ENCODE measurements at regions not wholly inside any gene's neighbourhood (a gene's known extent, or its start where the extent isn't known, plus 50 kb on each side); places are given as distances from the start of the nearest gene placed in this dataset.
"Not testable (repeated sequence)": the region's sequence is repeated elsewhere in the genome, so short reads cannot be mapped to it uniquely, and the experiment has no call there.

- Mint-ChIP-seq H3K36me3 (no peaks in the 10 kb centered on the region), H3K27me3 (peaks cover 2% of the 10 kb centered on the region), H3K4me1 (ENCODE audit: low read depth) (no peaks in the 10 kb centered on the region), H3K27ac (no peak overlapping the region), H3K4me3 (no peak overlapping the region), H3K9me3 (ENCODE audit: low read depth) (peaks cover 12% of the 10 kb centered on the region)
Measured at GRCh38 chr2:187783446-187783845, 229.2 kb upstream of the TFPI start.

GRCh38 chr2:187784138-187784537 lies 229.9 kb upstream of the TFPI start:
- H3K27ac Mint-ChIP-seq; H3K4me3 Mint-ChIP-seq; H3K36me3 Mint-ChIP-seq; H3K27me3 Mint-ChIP-seq; H3K4me1 Mint-ChIP-seq (ENCODE audit: low read depth): not testable (repeated sequence)
- H3K9me3 Mint-ChIP-seq (ENCODE audit: low read depth) = peaks cover 12% of the 10 kb centered on the region

- Mint-ChIP-seq H3K9me3 (ENCODE audit: low read depth) (peaks cover 29% of the 10 kb centered on the region), H3K36me3 (no peaks in the 10 kb centered on the region), H3K4me3 (no peak overlapping the region), H3K27ac (no peak overlapping the region), H3K4me1 (ENCODE audit: low read depth) (no peaks in the 10 kb centered on the region), H3K27me3 (no peaks in the 10 kb centered on the region)
Measured at GRCh38 chr2:187799601-187800000, 245.4 kb upstream of the TFPI start.

- no peak overlapping the region for H3K27ac Mint-ChIP-seq
Measured at GRCh38 chr2:187803816-187804215, 249.6 kb upstream of the TFPI start.

GRCh38 chr2:187815113-187815512 lies 260.9 kb upstream of the TFPI start:
- Mint-ChIP-seq H3K4me3 (no peak overlapping the region), H3K27ac (no peak overlapping the region), H3K4me1 (ENCODE audit: low read depth) (no peaks in the 10 kb centered on the region)

More at GRCh38 chr2:187803816-187804215, 249.6 kb upstream of the TFPI start:
- Mint-ChIP-seq H3K4me3 (no peak overlapping the region), H3K4me1 (ENCODE audit: low read depth) (no peaks in the 10 kb centered on the region), H3K36me3 (no peaks in the 10 kb centered on the region), H3K27me3 (no peaks in the 10 kb centered on the region), H3K9me3 (ENCODE audit: low read depth) (peaks cover 23% of the 10 kb centered on the region)

GRCh38 chr2:187819624-187820023 lies 265.4 kb upstream of the TFPI start:
- H3K36me3 Mint-ChIP-seq = no peaks in the 10 kb centered on the region
- no peak overlapping the region for H3K27ac Mint-ChIP-seq
- no peak overlapping the region for H3K4me3 Mint-ChIP-seq
- no peaks in the 10 kb centered on the region for H3K9me3 Mint-ChIP-seq (ENCODE audit: low read depth)
- H3K27me3 Mint-ChIP-seq = peaks cover 1% of the 10 kb centered on the region
- no peaks in the 10 kb centered on the region for H3K4me1 Mint-ChIP-seq (ENCODE audit: low read depth)

More at GRCh38 chr2:187815113-187815512, 260.9 kb upstream of the TFPI start:
- H3K27me3 Mint-ChIP-seq = no peaks in the 10 kb centered on the region
- H3K9me3 Mint-ChIP-seq (ENCODE audit: low read depth) = peaks cover under 1% of the 10 kb centered on the region
- no peaks in the 10 kb centered on the region for H3K36me3 Mint-ChIP-seq

GRCh38 chr2:187825108-187825507 lies 270.9 kb upstream of the TFPI start:
- H3K9me3 Mint-ChIP-seq (ENCODE audit: low read depth) = peaks cover 5% of the 10 kb centered on the region
- H3K4me1 Mint-ChIP-seq (ENCODE audit: low read depth) = no peaks in the 10 kb centered on the region
- H3K36me3 Mint-ChIP-seq = no peaks in the 10 kb centered on the region

GRCh38 chr2:187826023-187826422 lies 271.8 kb upstream of the TFPI start:
- Mint-ChIP-seq H3K27ac (no peak overlapping the region), H3K4me3 (no peak overlapping the region), H3K27me3 (no peaks in the 10 kb centered on the region), H3K36me3 (no peaks in the 10 kb centered on the region), H3K9me3 (ENCODE audit: low read depth) (peaks cover 5% of the 10 kb centered on the region), H3K4me1 (ENCODE audit: low read depth) (no peaks in the 10 kb centered on the region)

More at GRCh38 chr2:187825108-187825507, 270.9 kb upstream of the TFPI start:
- no peak overlapping the region for H3K27ac Mint-ChIP-seq
- H3K4me3 Mint-ChIP-seq = no peak overlapping the region
- peaks cover 1% of the 10 kb centered on the region for H3K27me3 Mint-ChIP-seq

GRCh38 chr2:187834787-187835186 lies 280.6 kb upstream of the TFPI start:
- no peaks in the 10 kb centered on the region for H3K36me3 Mint-ChIP-seq
- H3K27me3 Mint-ChIP-seq = no peaks in the 10 kb centered on the region
- H3K4me3 Mint-ChIP-seq = no peak overlapping the region
- no peaks in the 10 kb centered on the region for H3K4me1 Mint-ChIP-seq (ENCODE audit: low read depth)
- H3K27ac Mint-ChIP-seq = no peak overlapping the region
- no peaks in the 10 kb centered on the region for H3K9me3 Mint-ChIP-seq (ENCODE audit: low read depth)

GRCh38 chr2:187838690-187839089 lies 284.5 kb upstream of the TFPI start:
- Mint-ChIP-seq H3K4me3 (no peak overlapping the region), H3K36me3 (no peaks in the 10 kb centered on the region), H3K4me1 (ENCODE audit: low read depth) (no peaks in the 10 kb centered on the region), H3K9me3 (ENCODE audit: low read depth) (no peaks in the 10 kb centered on the region), H3K27ac (no peak overlapping the region), H3K27me3 (no peaks in the 10 kb centered on the region)

- Mint-ChIP-seq H3K36me3 (no peaks in the 10 kb centered on the region), H3K9me3 (ENCODE audit: low read depth) (no peaks in the 10 kb centered on the region), H3K4me3 (no peak overlapping the region), H3K4me1 (ENCODE audit: low read depth) (no peaks in the 10 kb centered on the region), H3K27ac (no peak overlapping the region), H3K27me3 (no peaks in the 10 kb centered on the region)
Measured at GRCh38 chr2:187842315-187842714, 288.1 kb upstream of the TFPI start.

- no peaks in the 10 kb centered on the region for H3K9me3 Mint-ChIP-seq (ENCODE audit: low read depth)
- H3K27ac Mint-ChIP-seq = no peak overlapping the region
- no peaks in the 10 kb centered on the region for H3K4me1 Mint-ChIP-seq (ENCODE audit: low read depth)
- no peaks in the 10 kb centered on the region for H3K27me3 Mint-ChIP-seq
- no peaks in the 10 kb centered on the region for H3K36me3 Mint-ChIP-seq
- H3K4me3 Mint-ChIP-seq = no peak overlapping the region
Measured at GRCh38 chr2:187842978-187843847, 289.0 kb upstream of the TFPI start.

- no peaks in the 10 kb centered on the region for H3K36me3 Mint-ChIP-seq
- H3K4me3 Mint-ChIP-seq = no peak overlapping the region
- no peaks in the 10 kb centered on the region for H3K4me1 Mint-ChIP-seq (ENCODE audit: low read depth)
Measured at GRCh38 chr2:187847245-187848208, 293.3 kb upstream of the TFPI start.

GRCh38 chr2:187851955-187852561 lies 297.8 kb upstream of the TFPI start:
- H3K9me3 Mint-ChIP-seq (ENCODE audit: low read depth) = no peaks in the 10 kb centered on the region
- H3K4me1 Mint-ChIP-seq (ENCODE audit: low read depth) = no peaks in the 10 kb centered on the region
- no peak overlapping the region for H3K4me3 Mint-ChIP-seq
- H3K27ac Mint-ChIP-seq = no peak overlapping the region
- no peaks in the 10 kb centered on the region for H3K27me3 Mint-ChIP-seq
- no peaks in the 10 kb centered on the region for H3K36me3 Mint-ChIP-seq

More at GRCh38 chr2:187847245-187848208, 293.3 kb upstream of the TFPI start:
- Mint-ChIP-seq H3K9me3 (ENCODE audit: low read depth) (no peaks in the 10 kb centered on the region), H3K27me3 (no peaks in the 10 kb centered on the region), H3K27ac (no peak overlapping the region)

GRCh38 chr2:187853381-187853791 lies 299.2 kb upstream of the TFPI start:
- no peaks in the 10 kb centered on the region for H3K27me3 Mint-ChIP-seq
- H3K27ac Mint-ChIP-seq = no peak overlapping the region
- no peak overlapping the region for H3K4me3 Mint-ChIP-seq
- no peaks in the 10 kb centered on the region for H3K36me3 Mint-ChIP-seq
- no peaks in the 10 kb centered on the region for H3K9me3 Mint-ChIP-seq (ENCODE audit: low read depth)
- no peaks in the 10 kb centered on the region for H3K4me1 Mint-ChIP-seq (ENCODE audit: low read depth)
